ENCODE measurements at regions not wholly inside any gene's neighbourhood (a gene's known extent, or its start where the extent isn't known, plus 50 kb on each side); places are given as distances from the start of the nearest gene placed in this dataset.

GRCh38 chr14:53441789-53442188 lies 288.7 kb upstream of the DDHD1 start:
- no peak for TF ChIP-seq EZH2phosphoT487 (IDR thresholded peaks at IDR 0.05; ENCODE audit: borderline replicate concordance, low read depth)
- TF ChIP-seq ELF1 (IDR thresholded peaks at IDR 0.05): no peak
- TF ChIP-seq NFIC (IDR thresholded peaks at IDR 0.05; ENCODE audit: borderline replicate concordance): no peak
- TF ChIP-seq GATA2 (CRISPR knock-in tag; IDR thresholded peaks at IDR 0.05): no peak
- TF ChIP-seq CHD2 (IDR thresholded peaks at IDR 0.05; ENCODE audit: low read length, partially characterized antibody): no peak
- TF ChIP-seq REST (IDR thresholded peaks at IDR 0.05; ENCODE audit: low read depth, low read length): no peak
- TF ChIP-seq YY1 (IDR thresholded peaks at IDR 0.05; ENCODE audit: low read depth): no peak
- TF ChIP-seq CTCF (IDR thresholded peaks at IDR 0.05): no peak
- TF ChIP-seq ZBTB33 (IDR thresholded peaks at IDR 0.05; ENCODE audit: borderline replicate concordance, low read depth): no peak
